ENCODE measurements at regions not wholly inside any gene's neighbourhood (a gene's known extent, or its start where the extent isn't known, plus 50 kb on each side); places are given as distances from the start of the nearest gene placed in this dataset.

DNA sequence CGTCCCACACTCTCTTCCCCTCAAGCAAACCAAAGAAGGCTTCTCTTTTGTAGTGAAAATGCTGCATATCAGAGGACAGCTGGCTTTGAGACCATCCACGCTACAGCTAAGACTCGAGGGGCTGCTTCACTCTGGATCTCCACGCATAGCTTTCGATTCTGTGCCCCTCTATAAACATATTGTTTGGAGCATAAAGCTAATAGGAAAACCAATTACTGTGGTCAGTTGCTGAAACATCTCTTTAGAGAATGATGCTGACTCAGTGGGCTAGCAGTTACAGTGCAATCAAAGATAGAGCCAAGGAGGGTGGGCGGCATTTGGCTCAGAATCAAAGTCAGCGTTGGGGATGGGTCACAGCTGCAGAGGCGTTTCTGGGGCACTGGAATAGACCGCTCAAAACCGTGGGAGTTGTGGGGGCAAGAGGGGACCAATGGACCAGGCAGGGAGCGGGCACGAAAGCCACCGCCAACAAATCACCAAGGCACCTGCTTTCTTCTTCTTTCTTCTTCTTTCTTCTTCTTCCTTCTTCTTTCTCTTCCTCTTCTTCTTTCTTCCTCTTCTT, 76.7 kb downstream of the RASL11A start (continued):
- TF ChIP-seq ZNF23 (CRISPR knock-in tag; IDR thresholded peaks at IDR 0.05) (no peak), ZNF444 (CRISPR knock-in tag; IDR thresholded peaks at IDR 0.05) (no peak), FOXJ2 (tag; IDR thresholded peaks at IDR 0.05) (no peak), TAF15 (IDR thresholded peaks at IDR 0.05; ENCODE audit: low read depth, low read length) (no peak), SOX6 (IDR thresholded peaks at IDR 0.05) (no peak), LCOR (CRISPR knock-in tag; IDR thresholded peaks at IDR 0.05) (no peak)
- TF ChIP-seq, protein P1, sequence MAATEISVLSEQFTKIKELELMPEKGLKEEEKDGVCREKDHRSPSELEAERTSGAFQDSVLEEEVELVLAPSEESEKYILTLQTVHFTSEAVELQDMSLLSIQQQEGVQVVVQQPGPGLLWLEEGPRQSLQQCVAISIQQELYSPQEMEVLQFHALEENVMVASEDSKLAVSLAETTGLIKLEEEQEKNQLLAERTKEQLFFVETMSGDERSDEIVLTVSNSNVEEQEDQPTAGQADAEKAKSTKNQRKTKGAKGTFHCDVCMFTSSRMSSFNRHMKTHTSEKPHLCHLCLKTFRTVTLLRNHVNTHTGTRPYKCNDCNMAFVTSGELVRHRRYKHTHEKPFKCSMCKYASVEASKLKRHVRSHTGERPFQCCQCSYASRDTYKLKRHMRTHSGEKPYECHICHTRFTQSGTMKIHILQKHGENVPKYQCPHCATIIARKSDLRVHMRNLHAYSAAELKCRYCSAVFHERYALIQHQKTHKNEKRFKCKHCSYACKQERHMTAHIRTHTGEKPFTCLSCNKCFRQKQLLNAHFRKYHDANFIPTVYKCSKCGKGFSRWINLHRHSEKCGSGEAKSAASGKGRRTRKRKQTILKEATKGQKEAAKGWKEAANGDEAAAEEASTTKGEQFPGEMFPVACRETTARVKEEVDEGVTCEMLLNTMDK (IDR thresholded peaks at IDR 0.05; ENCODE audit: borderline replicate concordance, insufficient read depth, low read depth, low read length, poor library complexity, severe bottlenecking), result no peak

DNA sequence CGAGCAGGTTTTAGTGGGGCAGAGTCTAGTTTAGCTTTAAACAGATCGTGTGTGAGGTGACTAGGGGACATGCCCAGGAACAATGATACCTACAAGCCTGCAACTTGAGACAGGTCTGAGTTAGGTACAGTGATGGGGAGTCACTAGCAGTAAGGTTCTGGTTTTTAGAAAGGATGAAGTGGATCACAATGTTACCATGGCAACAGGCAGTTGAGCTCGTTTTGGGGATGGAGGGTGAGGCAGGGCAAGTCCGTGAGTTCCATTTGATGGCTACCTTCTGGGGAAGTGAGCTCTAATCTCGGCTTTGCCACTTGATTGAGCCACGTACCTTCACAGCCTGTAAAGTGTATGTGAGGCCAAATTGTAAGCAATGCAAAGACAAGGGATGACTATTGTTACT, 76.0 kb upstream of the GTF3A start:
- Histone ChIP-seq H3K9me3 (replicated peaks; ENCODE audit: control insufficient read depth, insufficient read depth, low read depth, low read length) (no peaks in the 10 kb centered on the region), H3K79me2 (ENCODE audit: control insufficient read depth, insufficient read depth, low read length) (no peaks in the 10 kb centered on the region), H2AFZ (ENCODE audit: low read depth, low read length) (no peak overlapping the region), H3K4me3 (no peak overlapping the region), H3K4me2 (ENCODE audit: insufficient read depth, low read length) (no peak overlapping the region), H3K36me3 (ENCODE audit: control insufficient read depth, insufficient read depth, low read length) (no peaks in the 10 kb centered on the region), H3K27me3 (ENCODE audit: control insufficient read depth in 2 of 2, insufficient read depth in 2 of 2, low read length in 2 of 2) (peaks cover 10 to 18% of the 10 kb centered on the region in 2 experiments), H3K9me1 (ENCODE audit: control insufficient read depth, insufficient read depth, low read length) (no peaks in the 10 kb centered on the region), H4K20me1 (replicated peaks; ENCODE audit: control insufficient read depth, insufficient read depth, low read length) (no peaks in the 10 kb centered on the region), H3K9ac (ENCODE audit: insufficient read depth in 1 of 2, low read depth in 2 of 2, low read length in 2 of 2) (no peak overlapping the region), H3K4me1 (replicated peaks in 1 of 2; ENCODE audit: control insufficient read depth in 2 of 2, insufficient read depth in 2 of 2, low read length in 2 of 2) (no peaks in the 10 kb centered on the region; a peak in 1 of 5 replicates), H3K27ac (ENCODE audit: extremely low read depth, low read depth, low read length) (no peak overlapping the region)
- no peak for DNase-seq (ENCODE audit: extremely low read depth in 1 of 4, low spot score in 3 of 4)
- 3% methylated on average over 6 of the region's 6 CpGs for WGBS (ENCODE audit: insufficient coverage, low coverage, missing lambda C conversion rate)
- no peak for ATAC-seq
- FAIRE-seq, result no peak
- no TSS peak for BruUV-seq (replicated peaks)
- POLR2A ChIA-PET, result interaction anchor here (1.9 kb wide), 1 partner anchor 9 kb away, joined by 7 read pairs; no protein-coding TSS in a partner anchor
- in situ Hi-C loops (cut with MboI), result no loop called here
- intact Hi-C loops (cut with micrococcal nuclease), result no loop called here
- CTCF ChIA-PET (ENCODE audit: low intra/inter-chr PET ratio), result no interaction called here
- TF ChIP-seq, protein P2, sequence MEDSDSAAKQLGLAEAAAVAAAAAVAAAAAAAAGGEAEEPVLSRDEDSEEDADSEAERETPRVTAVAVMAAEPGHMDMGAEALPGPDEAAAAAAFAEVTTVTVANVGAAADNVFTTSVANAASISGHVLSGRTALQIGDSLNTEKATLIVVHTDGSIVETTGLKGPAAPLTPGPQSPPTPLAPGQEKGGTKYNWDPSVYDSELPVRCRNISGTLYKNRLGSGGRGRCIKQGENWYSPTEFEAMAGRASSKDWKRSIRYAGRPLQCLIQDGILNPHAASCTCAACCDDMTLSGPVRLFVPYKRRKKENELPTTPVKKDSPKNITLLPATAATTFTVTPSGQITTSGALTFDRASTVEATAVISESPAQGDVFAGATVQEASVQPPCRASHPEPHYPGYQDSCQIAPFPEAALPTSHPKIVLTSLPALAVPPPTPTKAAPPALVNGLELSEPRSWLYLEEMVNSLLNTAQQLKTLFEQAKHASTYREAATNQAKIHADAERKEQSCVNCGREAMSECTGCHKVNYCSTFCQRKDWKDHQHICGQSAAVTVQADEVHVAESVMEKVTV (CRISPR knock-in tag; IDR thresholded peaks at IDR 0.05), result no peak
- TF ChIP-seq, protein P3, sequence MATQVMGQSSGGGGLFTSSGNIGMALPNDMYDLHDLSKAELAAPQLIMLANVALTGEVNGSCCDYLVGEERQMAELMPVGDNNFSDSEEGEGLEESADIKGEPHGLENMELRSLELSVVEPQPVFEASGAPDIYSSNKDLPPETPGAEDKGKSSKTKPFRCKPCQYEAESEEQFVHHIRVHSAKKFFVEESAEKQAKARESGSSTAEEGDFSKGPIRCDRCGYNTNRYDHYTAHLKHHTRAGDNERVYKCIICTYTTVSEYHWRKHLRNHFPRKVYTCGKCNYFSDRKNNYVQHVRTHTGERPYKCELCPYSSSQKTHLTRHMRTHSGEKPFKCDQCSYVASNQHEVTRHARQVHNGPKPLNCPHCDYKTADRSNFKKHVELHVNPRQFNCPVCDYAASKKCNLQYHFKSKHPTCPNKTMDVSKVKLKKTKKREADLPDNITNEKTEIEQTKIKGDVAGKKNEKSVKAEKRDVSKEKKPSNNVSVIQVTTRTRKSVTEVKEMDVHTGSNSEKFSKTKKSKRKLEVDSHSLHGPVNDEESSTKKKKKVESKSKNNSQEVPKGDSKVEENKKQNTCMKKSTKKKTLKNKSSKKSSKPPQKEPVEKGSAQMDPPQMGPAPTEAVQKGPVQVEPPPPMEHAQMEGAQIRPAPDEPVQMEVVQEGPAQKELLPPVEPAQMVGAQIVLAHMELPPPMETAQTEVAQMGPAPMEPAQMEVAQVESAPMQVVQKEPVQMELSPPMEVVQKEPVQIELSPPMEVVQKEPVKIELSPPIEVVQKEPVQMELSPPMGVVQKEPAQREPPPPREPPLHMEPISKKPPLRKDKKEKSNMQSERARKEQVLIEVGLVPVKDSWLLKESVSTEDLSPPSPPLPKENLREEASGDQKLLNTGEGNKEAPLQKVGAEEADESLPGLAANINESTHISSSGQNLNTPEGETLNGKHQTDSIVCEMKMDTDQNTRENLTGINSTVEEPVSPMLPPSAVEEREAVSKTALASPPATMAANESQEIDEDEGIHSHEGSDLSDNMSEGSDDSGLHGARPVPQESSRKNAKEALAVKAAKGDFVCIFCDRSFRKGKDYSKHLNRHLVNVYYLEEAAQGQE (IDR thresholded peaks at IDR 0.05; ENCODE audit: borderline replicate concordance), result no peak
- TF ChIP-seq, protein P3 (CRISPR knock-in tag; IDR thresholded peaks at IDR 0.05; ENCODE audit: low read depth), result no peak
